PC-9 (cell line): ENCODE measurements at regions not wholly inside any gene's neighbourhood (a gene's known extent, or its start where the extent isn't known, plus 50 kb on each side); places are given as distances from the start of the nearest gene placed in this dataset.
"Not testable (repeated sequence)": the region's sequence is repeated elsewhere in the genome, so short reads cannot be mapped to it uniquely, and the experiment has no call there.

ENCODE experiments used
- BruUV-seq: library from RNA; stranded (reverse); fragments of 400-500 nt; replicated peaks from 2 replicates; lab custom pipeline; 2021; lab: Mats Ljungman, UMichigan
- CTCF ChIA-PET: fragments of 300-600 bp; sonication (Branson Sonifier 250); formaldehyde crosslinking; loops from one replicate; lab custom pipeline; 2022; ENCODE audit warnings: antibody characterized with exemption; lab: Charles Lee
- POLR2A ChIA-PET: fragments of 300-600 bp; sonication (Branson Sonifier 250); formaldehyde crosslinking; loops from one replicate; lab custom pipeline; 2022; ENCODE audit warnings: antibody characterized with exemption; ENCODE audit not compliant: unreplicated experiment; lab: Charles Lee
- DNase-seq, 2 experiments: peaks; one replicate each; pipeline versions ENCODE4 v3.0.0 to v3.0.0-alpha.2; 2015 to 2022; ENCODE audit warnings: mixed read lengths in 1 of 2
- H2AFZ ChIP-seq: fragments of 200-600 bp; sonication (generic); 2 replicates; pipeline ENCODE4 v1.8.1; 2017; ENCODE audit warnings: antibody characterized with exemption
- H3F3A ChIP-seq: fragments of 200-600 bp; sonication (generic); 2 replicates; pipeline ENCODE4 v1.8.1; 2017; ENCODE audit warnings: antibody characterized with exemption, mild to moderate bottlenecking, low read depth; ENCODE audit not compliant: insufficient read depth
- H3K27ac ChIP-seq: fragments of 200-600 bp; sonication (generic); 2 replicates; pipeline ENCODE4 v1.6.1; 2016; ENCODE audit warnings: mixed run types
- H3K27me3 ChIP-seq: fragments of 200-600 bp; sonication (generic); 2 replicates; pipeline ENCODE4 v1.6.1; 2016; ENCODE audit warnings: low read depth, mixed run types; ENCODE audit not compliant: insufficient read depth
- H3K36me3 ChIP-seq: fragments of 200-600 bp; sonication (generic); 2 replicates; pipeline ENCODE4 v1.6.1; 2016; ENCODE audit warnings: low read depth, mixed run types
- H3K4me1 ChIP-seq: fragments of 200-600 bp; sonication (generic); replicated peaks from 2 replicates; pipeline ENCODE4 v1.6.1; 2016; ENCODE audit warnings: mixed run types; ENCODE audit not compliant: insufficient read depth
- H3K4me2 ChIP-seq: fragments of 200-600 bp; sonication (generic); 2 replicates; pipeline ENCODE4 v1.6.1; 2017; ENCODE audit warnings: mixed run types
- H3K4me3 ChIP-seq: fragments of 200-600 bp; sonication (generic); 2 replicates; pipeline ENCODE4 v1.6.1; 2016; ENCODE audit warnings: mixed run types
- H3K79me2 ChIP-seq: fragments of 200-600 bp; sonication (generic); 2 replicates; pipeline ENCODE4 v1.6.1; 2017; ENCODE audit warnings: low read depth, mixed run types
- H3K9me2 ChIP-seq: fragments of 200-600 bp; sonication (generic); 2 replicates; pipeline ENCODE4 v1.8.1; 2017; ENCODE audit warnings: mild to moderate bottlenecking; ENCODE audit not compliant: insufficient read depth
- H3K9me3 ChIP-seq: fragments of 200-600 bp; sonication (generic); 2 replicates; pipeline ENCODE4 v1.8.1; 2016; ENCODE audit warnings: low read depth; ENCODE audit not compliant: insufficient read depth
- H4K20me1 ChIP-seq: fragments of 200-600 bp; sonication (generic); 2 replicates; pipeline ENCODE4 v1.8.1; 2017; ENCODE audit not compliant: insufficient read depth
- EZH2 ChIP-seq: fragments of 200-600 bp; sonication (generic); IDR thresholded peaks from 2 replicates; pipeline ENCODE4 v1.8.0; 2017; ENCODE audit warnings: antibody characterized with exemption, low read depth
- intact Hi-C: fragments of 100-400 bp; cut with micrococcal nuclease; formaldehyde crosslinking; loops from one replicate; pipeline ENCODE4 v1.10.0; 2022; ENCODE audit not compliant: unreplicated experiment
- TF ChIP-seq, protein P1 (sequence below): fragments of 200-600 bp; sonication (generic); conservative IDR thresholded peaks from 2 replicates; pipeline ENCODE4 v1.6.1; 2017; ENCODE audit warnings: mixed run types, antibody characterized with exemption, mild to moderate bottlenecking, moderate library complexity

DNA sequence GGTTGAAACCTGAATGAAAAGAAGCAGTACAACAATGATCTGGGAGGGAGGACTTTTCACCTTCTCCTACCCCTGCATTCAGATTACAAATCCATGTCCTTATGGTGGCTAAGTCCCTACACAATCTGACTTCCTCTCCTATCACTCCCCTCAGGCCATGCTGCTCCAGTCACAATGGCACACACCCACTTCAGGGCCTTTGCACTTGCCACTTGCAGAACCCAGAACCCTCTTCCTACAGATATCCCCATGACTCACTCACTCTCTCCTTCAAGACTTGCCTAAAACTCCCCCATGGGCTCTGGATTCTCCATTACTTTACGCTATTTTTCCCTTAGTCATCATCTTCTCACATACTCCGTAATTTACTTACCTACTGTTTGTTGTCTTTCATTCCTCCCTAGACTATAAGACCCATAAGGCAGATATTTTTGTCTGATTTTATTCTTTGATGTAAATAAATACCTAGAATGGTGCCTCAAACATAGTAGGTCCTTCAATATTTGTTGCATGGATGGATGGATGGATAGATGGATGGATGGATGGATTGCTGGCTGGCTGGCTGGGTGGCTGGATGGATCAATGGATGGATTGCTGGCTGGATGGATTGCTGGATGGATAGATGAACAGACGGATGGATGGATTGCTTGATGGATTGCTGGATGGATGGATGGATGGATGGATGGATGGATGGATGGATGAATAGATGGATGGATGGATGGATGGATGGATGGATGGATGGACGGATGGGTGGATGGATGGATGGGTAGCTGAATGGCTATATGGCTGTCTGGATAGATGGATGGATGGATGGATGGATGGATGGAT is 94.7 kb upstream of the NAV2 start:
- H3K9me2 ChIP-seq = no peaks in the 10 kb centered on the region
- H3K4me1 ChIP-seq = no peaks in the 10 kb centered on the region
- no peaks in the 10 kb centered on the region for H3F3A ChIP-seq
- intact Hi-C loops = no loop called here
- no peaks in the 10 kb centered on the region for H3K27me3 ChIP-seq
- no peaks in the 10 kb centered on the region for H3K9me3 ChIP-seq
- DNase-seq = no peak
- no TSS peak for BruUV-seq
- H4K20me1 ChIP-seq = no peaks in the 10 kb centered on the region
- TF ChIP-seq EZH2 = no peak
- TF ChIP-seq, protein P1, sequence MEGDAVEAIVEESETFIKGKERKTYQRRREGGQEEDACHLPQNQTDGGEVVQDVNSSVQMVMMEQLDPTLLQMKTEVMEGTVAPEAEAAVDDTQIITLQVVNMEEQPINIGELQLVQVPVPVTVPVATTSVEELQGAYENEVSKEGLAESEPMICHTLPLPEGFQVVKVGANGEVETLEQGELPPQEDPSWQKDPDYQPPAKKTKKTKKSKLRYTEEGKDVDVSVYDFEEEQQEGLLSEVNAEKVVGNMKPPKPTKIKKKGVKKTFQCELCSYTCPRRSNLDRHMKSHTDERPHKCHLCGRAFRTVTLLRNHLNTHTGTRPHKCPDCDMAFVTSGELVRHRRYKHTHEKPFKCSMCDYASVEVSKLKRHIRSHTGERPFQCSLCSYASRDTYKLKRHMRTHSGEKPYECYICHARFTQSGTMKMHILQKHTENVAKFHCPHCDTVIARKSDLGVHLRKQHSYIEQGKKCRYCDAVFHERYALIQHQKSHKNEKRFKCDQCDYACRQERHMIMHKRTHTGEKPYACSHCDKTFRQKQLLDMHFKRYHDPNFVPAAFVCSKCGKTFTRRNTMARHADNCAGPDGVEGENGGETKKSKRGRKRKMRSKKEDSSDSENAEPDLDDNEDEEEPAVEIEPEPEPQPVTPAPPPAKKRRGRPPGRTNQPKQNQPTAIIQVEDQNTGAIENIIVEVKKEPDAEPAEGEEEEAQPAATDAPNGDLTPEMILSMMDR = no peak
- no peaks in the 10 kb centered on the region for H3K79me2 ChIP-seq
- no peak overlapping the region for H3K4me3 ChIP-seq
- ChIA-PET CTCF (no interaction called here), POLR2A (no interaction called here)
- H3K36me3 ChIP-seq = no peaks in the 10 kb centered on the region
- no peak overlapping the region for H3K27ac ChIP-seq
- H3K4me2 ChIP-seq = no peak overlapping the region
- no peak overlapping the region for H2AFZ ChIP-seq

DNA sequence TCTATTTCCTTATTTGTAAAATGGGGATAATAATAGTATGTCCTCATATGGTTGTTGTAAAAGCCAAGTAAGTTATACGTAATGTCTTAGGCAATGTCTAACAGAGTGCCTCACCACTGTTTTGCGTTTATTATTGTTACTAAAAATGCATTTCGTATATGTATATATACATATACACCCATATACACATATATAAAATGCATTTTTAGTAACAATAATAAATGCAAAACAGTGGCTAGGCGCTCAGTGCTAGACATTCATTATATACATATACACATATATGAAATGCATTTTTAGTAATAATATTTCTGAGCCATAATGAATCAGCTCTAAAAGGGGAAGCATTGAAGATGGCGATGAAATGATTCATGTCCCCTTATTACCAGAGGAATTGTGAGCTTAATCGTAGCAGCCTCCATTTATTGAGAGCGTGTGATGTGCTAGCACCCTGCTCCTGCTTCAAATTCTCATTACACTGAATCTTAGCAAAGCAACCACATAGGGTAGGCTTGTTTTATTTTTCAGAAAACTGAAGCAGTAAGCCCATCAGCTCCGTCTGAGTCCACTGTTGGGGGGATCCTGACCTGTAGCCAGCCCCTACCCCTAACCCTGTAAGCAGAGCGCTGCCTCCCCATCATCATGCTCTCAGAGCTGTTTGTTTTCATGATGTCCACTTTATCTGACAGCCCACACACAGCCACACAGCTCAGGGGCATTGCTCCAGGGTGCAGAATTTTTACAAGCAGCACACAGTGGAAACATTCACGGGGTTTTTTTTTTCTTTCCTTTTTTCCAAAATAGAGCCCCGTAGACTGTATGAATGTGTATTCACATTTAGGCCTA is 97.1 kb upstream of the NAV2 start:
- Histone ChIP-seq H3F3A (no peaks in the 10 kb centered on the region), H3K9me2 (no peaks in the 10 kb centered on the region), H3K27ac (no peak overlapping the region), H4K20me1 (no peaks in the 10 kb centered on the region), H2AFZ (no peak overlapping the region), H3K4me3 (no peak overlapping the region), H3K4me2 (no peak overlapping the region), H3K9me3 (no peaks in the 10 kb centered on the region; the same call in 1 of the 2 replicates), H3K4me1 (no peaks in the 10 kb centered on the region), H3K79me2 (no peaks in the 10 kb centered on the region), H3K27me3 (no peaks in the 10 kb centered on the region; the same call in 1 of the 2 replicates), H3K36me3 (no peaks in the 10 kb centered on the region)
- DNase-seq = no peak
- TF ChIP-seq EZH2 = no peak
- TF ChIP-seq, protein P1 = no peak
- intact Hi-C loops = no loop called here
- ChIA-PET POLR2A (no interaction called here), CTCF (no interaction called here)
- BruUV-seq = no TSS peak

DNA sequence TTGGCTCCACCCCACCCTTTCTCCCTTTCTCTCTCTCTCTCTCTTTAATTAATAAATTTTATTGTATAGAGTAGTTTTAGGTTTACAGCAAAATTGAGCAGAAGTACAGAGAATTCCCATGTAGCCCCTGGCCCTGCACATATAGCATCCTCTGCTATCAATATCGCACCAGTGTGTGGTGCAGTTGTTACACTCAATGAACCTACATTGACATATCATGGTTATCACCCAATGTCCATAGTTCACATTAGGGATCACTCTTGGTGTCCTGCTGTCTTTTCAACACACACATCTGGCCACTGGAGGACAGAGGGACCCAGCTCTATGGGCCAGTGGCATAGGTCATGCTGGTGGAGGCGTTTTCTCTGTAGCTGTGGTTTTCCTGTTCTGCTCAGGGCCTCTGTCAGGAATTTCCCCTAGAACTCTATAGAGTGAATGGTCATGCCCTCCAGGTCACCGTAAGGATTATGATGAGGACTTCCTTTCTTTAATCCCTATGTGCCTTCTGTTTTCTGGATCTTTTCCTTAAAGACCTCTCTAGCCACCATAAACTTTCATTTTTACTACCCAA is 98.2 kb upstream of the NAV2 start:
- TF ChIP-seq, protein P1 = no peak
- TF ChIP-seq EZH2 = no peak
- Histone ChIP-seq H3F3A (no peaks in the 10 kb centered on the region), H3K27ac (no peak overlapping the region), H3K27me3 (no peaks in the 10 kb centered on the region; the same call in 1 of the 2 replicates), H2AFZ (no peak overlapping the region), H4K20me1 (no peaks in the 10 kb centered on the region), H3K9me3 (no peaks in the 10 kb centered on the region; the same call in 1 of the 2 replicates), H3K36me3 (no peaks in the 10 kb centered on the region), H3K9me2 (no peaks in the 10 kb centered on the region), H3K4me3 (no peak overlapping the region), H3K79me2 (no peaks in the 10 kb centered on the region), H3K4me2 (no peak overlapping the region), H3K4me1 (no peaks in the 10 kb centered on the region)
- DNase-seq = no peak
- intact Hi-C loops = no loop called here
- CTCF ChIA-PET = no interaction called here
- BruUV-seq = no TSS peak
- POLR2A ChIA-PET = no interaction called here

DNA sequence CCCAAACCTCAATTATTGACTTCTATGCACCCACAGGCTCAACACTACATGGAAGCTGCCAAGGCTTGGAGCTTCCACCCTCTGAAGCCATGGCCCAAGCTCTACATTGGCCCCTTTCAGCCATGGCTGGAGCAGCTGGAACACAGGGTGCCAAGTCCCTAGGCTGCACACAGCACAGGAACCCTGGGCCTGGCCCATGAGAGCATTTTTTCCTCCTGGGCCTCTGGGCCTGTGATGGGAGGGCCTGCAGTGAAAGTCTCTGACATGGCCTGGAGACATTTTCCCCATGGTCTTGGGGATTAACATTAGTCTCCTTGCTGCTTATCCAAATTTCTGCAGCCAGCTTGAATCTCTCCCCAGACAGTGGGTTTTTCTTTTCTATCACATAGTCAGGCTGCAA is 100.6 kb upstream of the NAV2 start:
- H3K9me2 ChIP-seq, CTCF ChIA-PET, intact Hi-C loops, DNase-seq, H3F3A ChIP-seq, H3K27me3 ChIP-seq, H3K4me3 ChIP-seq, H2AFZ ChIP-seq, H3K4me2 ChIP-seq, POLR2A ChIA-PET, H4K20me1 ChIP-seq, BruUV-seq, H3K4me1 ChIP-seq, H3K27ac ChIP-seq, H3K36me3 ChIP-seq, H3K9me3 ChIP-seq, H3K79me2 ChIP-seq: not testable (repeated sequence)
